ENCODE measurements at regions not wholly inside any gene's neighbourhood (a gene's known extent, or its start where the extent isn't known, plus 50 kb on each side); places are given as distances from the start of the nearest gene placed in this dataset.
A peak's percentile ranks its signal among the peaks of the same experiment; 100 is the strongest.

DNA sequence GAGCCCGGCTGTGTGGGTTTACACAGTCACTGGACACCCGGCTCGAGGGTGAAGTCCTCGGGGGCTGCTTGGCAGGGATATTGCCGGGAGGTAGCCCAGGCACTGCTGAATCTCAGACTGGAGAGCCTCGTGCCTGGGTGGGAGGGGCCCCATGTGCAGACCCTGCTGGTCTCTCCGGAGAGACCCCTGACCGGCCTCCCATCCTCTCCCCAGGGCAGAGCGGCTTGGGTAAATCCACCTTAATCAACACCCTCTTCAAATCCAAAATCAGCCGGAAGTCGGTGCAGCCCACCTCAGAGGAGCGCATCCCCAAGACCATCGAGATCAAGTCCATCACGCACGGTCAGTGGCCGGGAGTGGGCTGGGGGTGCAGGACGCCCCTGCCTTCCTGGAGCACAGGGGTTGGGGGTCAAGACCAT is 346.5 kb downstream of the SEC14L1 start:
- Histone ChIP-seq H3K4me3 (no peak overlapping the region), H3K27ac (no peak overlapping the region), H3K27me3 (no peaks in the 10 kb centered on the region), H3K9me3 (no peaks in the 10 kb centered on the region), H3K36me3 (peaks cover 5% of the 10 kb centered on the region), H3K4me1 (peaks cover 9% of the 10 kb centered on the region in 2 donors)
- DNase-seq (ENCODE audit: low spot score in 2 of 2) = no peak
- intact Hi-C loops (cut with DNase I; ENCODE audit: low total_unique reads) = loop anchor here (10.0 kb wide), 1 partner anchor 52 kb away; no protein-coding TSS in a partner anchor
- TF ChIP-seq POLR2A (IDR thresholded peaks at IDR 0.05) = no peak
- TF ChIP-seq, protein P1, sequence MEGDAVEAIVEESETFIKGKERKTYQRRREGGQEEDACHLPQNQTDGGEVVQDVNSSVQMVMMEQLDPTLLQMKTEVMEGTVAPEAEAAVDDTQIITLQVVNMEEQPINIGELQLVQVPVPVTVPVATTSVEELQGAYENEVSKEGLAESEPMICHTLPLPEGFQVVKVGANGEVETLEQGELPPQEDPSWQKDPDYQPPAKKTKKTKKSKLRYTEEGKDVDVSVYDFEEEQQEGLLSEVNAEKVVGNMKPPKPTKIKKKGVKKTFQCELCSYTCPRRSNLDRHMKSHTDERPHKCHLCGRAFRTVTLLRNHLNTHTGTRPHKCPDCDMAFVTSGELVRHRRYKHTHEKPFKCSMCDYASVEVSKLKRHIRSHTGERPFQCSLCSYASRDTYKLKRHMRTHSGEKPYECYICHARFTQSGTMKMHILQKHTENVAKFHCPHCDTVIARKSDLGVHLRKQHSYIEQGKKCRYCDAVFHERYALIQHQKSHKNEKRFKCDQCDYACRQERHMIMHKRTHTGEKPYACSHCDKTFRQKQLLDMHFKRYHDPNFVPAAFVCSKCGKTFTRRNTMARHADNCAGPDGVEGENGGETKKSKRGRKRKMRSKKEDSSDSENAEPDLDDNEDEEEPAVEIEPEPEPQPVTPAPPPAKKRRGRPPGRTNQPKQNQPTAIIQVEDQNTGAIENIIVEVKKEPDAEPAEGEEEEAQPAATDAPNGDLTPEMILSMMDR (IDR thresholded peaks at IDR 0.05) = no peak
- TF ChIP-seq POLR2AphosphoS5 (IDR thresholded peaks at IDR 0.05) = no peak

DNA sequence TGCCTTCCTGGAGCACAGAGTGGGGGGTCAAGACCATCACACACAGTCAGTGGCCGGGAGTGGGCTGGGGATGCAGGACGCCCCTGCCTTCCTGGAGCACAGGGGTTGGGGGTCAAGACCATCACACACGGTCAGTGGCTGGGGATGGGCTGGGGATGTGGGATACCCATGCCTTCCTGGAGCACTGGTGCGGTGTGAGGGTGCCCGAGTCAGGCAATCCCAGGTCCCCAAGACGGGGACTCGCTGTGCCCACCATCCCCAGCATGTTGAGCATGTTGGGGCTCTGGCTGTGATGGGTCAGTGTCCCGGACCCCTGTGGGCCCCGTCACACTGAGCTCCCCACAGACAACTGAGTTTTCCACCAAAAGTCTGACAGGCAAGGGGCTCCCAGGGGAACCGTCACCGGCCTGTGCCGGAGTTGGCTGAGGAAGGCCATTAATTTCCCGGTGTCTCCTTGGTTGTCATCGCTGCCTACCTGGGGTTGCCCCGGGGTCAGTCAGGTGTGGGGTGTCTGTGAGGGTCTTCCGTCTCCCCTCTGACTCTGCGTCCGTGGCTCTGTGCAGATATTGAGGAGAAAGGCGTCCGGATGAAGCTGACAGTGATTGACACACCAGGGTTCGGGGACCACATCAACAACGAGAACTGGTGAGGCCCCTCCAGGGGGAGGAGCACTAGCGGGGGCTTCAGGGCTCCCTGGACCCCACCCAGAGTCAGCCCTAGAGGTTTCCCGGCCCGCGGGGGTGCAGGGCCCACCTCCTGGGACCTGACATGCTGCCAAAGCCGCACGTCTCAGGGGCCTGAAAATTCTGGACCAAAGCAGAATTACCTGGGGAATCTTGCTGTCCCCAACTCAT is 347.1 kb downstream of the SEC14L1 start:
- no peak for DNase-seq (ENCODE audit: low spot score in 2 of 2)
- Histone ChIP-seq H3K9me3 (no peaks in the 10 kb centered on the region), H3K4me3 (no peak overlapping the region), H3K27me3 (no peaks in the 10 kb centered on the region), H3K36me3 (peaks cover 3% of the 10 kb centered on the region), H3K4me1 (peaks cover 9% of the 10 kb centered on the region in 2 donors), H3K27ac (no peak overlapping the region)
- intact Hi-C loops (cut with DNase I; ENCODE audit: low total_unique reads) = loop anchor here (10.0 kb wide), 1 partner anchor 53 kb away; no protein-coding TSS in a partner anchor
- TF ChIP-seq POLR2A (IDR thresholded peaks at IDR 0.05) (no peak), POLR2AphosphoS5 (IDR thresholded peaks at IDR 0.05) (no peak)
- TF ChIP-seq, protein P1 (IDR thresholded peaks at IDR 0.05) = no peak

DNA sequence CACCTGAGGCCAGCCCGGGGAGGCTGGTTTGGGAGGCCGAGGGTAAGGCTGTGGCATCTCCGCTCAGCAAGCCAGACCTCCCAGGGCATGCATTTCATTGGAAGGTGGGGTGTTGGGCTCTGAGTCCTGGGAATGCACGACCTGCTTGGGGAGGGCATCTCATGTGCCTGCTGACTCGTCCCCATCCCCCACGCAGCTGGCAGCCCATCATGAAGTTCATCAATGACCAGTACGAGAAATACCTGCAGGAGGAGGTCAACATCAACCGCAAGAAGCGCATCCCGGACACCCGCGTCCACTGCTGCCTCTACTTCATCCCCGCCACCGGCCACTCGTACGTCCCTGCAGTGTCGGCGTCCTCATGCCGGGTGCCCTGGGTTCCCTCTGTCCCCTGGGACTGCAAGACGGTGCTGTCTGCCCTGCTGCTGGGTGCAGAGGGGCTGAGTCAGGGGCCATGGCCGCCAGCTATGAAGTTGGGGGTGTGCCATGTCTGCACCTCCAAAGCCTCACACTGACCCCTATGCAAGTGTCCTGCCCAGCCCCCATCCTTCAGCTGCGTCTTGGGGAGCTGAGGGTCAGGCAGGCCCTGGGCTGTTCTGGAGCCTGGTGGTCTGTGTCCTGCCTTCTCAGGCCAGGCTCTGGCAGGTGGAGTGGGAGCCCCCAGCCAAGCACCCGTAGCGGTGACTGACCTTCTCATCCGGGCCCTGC is 347.9 kb downstream of the SEC14L1 start:
- TF ChIP-seq, protein P1 (IDR thresholded peaks at IDR 0.05) = no peak
- TF ChIP-seq POLR2AphosphoS5 (IDR thresholded peaks at IDR 0.05) (no peak), POLR2A (IDR thresholded peaks at IDR 0.05) (no peak)
- intact Hi-C loops (cut with DNase I; ENCODE audit: low total_unique reads) = loop anchor here (10.0 kb wide), 1 partner anchor 54 kb away; no protein-coding TSS in a partner anchor
- H3K4me1 ChIP-seq = peaks cover 9% of the 10 kb centered on the region in 2 donors
- H3K27ac ChIP-seq = peak overlapping the region in 1 of 2 donors; percentile 78
- H3K4me3 ChIP-seq = no peak overlapping the region
- no peaks in the 10 kb centered on the region for H3K27me3 ChIP-seq
- peaks cover 3% of the 10 kb centered on the region for H3K36me3 ChIP-seq
- H3K9me3 ChIP-seq = no peaks in the 10 kb centered on the region
- no peak for DNase-seq (ENCODE audit: low spot score in 2 of 2)

DNA sequence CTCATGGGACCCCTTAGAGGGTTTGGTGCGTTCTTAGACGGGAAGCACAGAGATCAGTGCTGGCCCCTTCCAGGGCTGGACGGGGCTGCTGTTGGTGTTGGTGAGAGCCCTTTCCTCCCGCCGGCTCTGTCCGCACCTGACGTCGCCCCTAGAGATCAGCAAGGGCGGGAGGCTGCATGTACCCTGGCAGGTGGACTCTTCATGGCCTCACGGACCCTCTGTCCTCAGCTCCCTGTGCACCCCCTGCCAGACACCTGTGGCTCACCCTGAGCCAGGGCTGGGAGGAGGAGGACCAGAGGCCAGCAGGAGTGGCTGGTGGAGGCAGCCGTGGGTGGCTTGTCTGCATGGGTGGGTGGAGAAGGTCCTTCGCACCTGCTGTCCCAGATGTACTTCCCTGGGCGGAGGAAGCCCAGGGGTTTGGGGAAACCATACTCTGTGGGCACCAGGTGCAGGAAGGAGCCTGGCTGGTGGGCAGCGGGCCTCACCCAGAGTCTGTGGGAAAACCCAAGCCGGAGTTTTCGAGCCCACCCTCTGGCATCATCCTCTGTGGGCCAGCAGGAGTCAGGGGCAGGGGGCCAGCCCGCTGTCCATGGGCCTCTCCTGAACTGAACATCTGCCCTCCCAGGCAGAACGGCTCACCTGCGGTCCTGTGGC is 348.6 kb downstream of the SEC14L1 start:
- Histone ChIP-seq H3K27me3 (no peaks in the 10 kb centered on the region), H3K27ac (peak overlapping the region; percentile 36 to 78), H3K4me1 (peaks cover 9% of the 10 kb centered on the region in 2 donors), H3K4me3 (no peak overlapping the region), H3K36me3 (peaks cover 3% of the 10 kb centered on the region), H3K9me3 (no peaks in the 10 kb centered on the region)
- DNase-seq (ENCODE audit: low spot score in 2 of 2) = no peak
- intact Hi-C loops (cut with DNase I; ENCODE audit: low total_unique reads) = loop anchor here (10.0 kb wide), 1 partner anchor 55 kb away; no protein-coding TSS in a partner anchor
- TF ChIP-seq, protein P1 (IDR thresholded peaks at IDR 0.05) = no peak
- TF ChIP-seq POLR2AphosphoS5 (IDR thresholded peaks at IDR 0.05) (no peak), POLR2A (IDR thresholded peaks at IDR 0.05) (no peak)

Data from breast epithelium (tissue), 4 donors.